HG03066 (cell line): ENCODE measurements at regions not wholly inside any gene's neighbourhood (a gene's known extent, or its start where the extent isn't known, plus 50 kb on each side); places are given as distances from the start of the nearest gene placed in this dataset.
"Not testable (repeated sequence)": the region's sequence is repeated elsewhere in the genome, so short reads cannot be mapped to it uniquely, and the experiment has no call there.

ENCODE experiments used
- ATAC-seq: cut with Tn5 transposase; IDR thresholded peaks from one replicate; pipeline ENCODE4 v1.9.1; 2021; ENCODE audit warnings: low read depth; ENCODE audit not compliant: unreplicated experiment

DNA sequence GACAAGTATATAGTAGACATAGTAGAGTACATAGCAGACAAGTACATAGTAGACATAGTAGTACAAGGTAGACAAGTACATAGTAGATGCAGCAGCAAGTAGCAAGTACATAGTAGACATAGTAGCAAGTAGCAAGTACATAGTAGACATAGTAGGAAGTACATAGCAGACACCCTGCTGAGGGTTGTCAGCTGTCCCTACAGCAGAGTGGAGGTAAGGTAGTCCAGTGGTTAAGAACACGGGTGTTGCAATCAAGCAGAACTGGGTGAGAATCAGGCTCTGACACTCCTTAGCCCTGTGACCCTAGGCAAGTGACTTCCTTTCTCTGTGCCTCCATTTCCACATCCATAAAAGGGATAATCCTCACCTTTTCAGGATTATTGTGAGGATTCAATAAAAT lies 94.7 kb downstream of the NOG start:
- ATAC-seq: no peak

DNA sequence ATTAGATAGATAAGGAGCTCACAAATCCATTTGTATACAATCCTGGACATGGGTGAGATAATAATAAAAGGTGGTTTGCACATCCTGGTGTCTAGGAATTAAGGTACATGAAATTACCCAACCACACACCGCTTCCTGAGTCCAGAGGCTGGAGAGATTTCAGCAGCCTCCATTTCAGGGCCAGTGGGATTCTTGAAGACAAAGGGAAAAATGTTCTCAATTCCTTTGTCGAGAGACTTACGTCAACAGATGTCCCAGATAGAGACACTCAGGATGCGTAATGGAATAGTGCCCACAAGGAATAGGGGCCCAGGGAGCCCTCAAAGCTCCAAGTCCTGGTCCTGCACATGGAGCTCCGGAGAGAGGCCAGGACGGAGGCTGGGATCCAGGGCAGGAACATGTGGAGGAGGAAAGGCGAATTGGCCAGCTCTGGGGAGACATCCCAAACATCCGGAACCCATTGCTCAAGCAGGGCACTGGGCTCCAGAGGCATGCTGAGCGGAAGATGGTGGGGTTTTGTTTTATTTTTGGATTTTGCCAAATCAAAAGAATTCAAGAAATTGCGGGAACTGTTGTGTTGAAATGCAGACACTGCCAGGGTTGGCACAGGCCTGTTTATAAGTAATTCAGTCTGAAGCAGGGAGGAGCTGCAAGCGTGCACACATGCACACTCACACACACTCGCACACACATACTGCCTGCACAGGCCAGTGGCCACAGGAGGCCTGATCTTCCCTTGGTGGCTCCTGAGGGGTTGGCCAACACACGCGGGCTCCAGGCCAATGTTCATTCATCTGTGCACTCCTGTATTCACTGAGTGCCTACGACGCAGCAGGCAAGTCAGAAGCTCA lies 97.2 kb downstream of the NOG start:
- ATAC-seq: no peak

DNA sequence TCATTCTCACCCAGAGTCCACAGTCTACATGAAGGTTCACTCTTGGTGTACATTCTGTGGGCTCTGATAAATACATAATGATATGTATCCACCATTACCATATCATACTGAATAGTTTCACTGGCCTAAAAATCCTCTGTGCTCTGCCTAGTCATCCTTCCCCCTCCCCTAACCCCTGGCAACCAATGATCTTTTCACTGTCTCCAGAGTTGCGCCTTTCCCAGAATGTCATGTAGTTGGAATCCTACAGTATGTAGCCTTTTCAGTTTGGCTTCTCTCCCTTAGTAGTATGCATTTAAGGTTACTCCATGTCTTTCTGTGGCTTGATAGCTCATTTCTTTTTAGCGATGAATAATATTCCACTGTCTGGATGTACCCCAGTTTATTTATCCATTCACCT lies 101.3 kb downstream of the NOG start:
- ATAC-seq: no peak

DNA sequence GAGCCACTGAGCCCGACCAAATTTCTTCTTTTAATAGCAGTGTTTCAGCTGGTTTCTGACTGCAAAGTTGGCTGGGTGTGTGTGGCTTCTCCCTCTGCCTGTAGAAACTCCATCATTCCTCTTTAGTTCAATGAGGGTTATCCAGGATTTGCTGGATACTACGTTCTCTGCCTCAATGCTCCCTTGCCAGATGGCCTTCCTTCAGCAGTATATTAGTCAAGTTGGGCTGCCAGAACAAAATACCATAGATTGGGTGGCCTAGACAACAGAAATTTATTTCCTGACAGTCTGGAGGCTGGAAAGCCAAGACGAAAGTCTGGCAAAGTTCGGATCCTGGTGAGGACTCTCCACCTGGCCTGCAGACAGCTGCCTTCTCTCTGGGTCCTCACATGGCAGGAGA lies 103.7 kb downstream of the NOG start:
- ATAC-seq: no peak

DNA sequence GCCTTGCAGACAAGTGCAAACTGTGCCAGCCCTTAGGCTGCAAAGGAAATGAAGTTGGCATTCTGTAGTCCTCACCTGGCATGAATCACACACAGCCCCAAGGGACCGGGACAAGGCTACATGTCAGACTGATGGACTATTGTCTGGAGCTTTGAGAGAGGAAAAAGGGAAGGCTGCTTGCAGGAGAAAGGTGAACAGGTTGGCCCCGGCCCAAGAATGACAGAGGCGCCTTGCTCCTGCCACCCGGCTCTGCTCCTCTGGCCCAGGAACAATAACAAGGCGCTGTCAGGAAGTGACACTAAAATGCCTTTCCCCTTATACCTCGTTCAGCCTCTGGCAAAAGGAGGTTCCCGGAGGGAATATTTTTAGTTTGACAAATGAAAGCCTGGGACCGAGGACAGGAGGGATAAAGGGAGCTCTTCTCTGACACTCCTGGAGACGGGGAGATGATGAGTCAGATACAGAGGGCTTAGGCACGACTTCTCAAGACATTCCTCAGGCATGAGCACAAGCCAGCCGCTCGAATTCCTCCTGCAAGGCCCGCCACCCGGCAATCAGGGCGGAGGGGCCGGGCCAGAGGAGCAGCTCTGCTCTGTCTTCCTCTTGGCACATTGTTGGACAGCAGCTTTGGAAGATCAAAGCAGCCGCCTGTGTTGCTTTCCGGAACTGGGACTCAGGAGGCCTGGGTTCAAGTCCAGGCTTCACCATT lies 105.8 kb downstream of the NOG start:
- ATAC-seq: no peak

DNA sequence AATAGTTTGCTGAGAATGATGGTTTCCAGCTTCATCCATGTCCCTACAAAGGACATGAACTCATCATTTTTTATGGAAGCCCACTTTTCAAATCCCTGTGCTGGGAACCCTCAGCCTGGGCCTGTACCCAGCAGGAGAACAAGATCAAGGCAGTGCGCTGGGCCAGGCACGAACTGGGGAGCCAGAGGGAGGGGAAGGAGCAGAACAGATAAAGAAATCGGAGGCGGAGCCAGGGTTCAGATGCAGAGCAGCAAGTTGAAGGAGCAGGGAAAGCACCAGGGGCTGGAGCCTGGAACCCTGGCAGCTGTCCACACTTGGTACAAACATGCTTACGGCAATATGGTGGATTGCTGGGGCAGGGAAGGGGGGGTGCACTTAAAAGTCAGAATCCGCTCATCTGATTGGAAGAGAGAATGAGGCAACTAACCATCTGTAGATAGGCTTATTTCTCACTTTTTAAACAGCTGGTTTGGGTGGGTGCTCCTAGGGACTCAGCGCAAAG lies 107.5 kb downstream of the NOG start:
- ATAC-seq: no peak

DNA sequence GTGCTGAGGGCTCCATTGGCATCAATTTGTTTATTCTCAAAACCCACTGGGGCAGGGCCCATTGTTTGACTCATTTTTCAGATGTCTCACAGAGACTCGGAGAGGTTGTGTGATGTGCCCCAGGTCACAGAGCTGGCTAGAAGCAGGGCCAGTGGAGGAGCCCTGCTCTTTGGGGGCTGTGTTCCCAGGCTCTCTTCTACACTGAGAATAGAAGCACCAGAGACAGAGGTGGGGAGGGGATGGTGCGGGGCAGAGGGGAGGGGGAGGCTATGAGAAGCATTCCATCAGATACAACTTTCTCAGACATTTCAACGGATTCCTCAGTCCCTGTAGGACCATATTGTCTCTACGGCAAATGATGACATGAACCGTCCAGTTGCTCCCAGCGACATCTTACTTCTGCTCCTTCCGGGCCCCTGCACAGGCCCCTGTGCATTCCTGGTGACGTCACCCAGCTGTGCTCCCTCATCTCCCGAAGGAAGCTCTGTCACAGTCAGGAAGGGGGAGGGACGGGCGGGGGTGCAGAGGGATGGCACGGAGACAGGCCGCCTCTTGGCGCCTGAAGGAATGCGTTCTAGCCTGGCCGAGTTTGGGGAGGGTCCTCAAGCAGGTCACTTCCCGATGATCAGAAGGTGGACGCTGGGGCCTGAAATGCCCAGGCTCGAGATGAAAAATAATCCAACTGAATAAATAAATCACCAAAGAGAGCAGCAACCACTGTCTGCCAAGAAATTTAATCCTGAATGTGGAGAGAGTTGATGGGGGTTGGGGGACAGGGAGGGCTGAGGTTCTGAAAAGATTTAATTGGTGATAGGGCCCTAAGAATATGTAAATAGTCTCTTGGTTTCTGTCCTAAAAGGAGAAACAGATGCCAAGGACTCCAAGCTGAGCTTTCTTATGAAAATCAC lies 114.1 kb downstream of the NOG start:
- ATAC-seq: no peak

DNA sequence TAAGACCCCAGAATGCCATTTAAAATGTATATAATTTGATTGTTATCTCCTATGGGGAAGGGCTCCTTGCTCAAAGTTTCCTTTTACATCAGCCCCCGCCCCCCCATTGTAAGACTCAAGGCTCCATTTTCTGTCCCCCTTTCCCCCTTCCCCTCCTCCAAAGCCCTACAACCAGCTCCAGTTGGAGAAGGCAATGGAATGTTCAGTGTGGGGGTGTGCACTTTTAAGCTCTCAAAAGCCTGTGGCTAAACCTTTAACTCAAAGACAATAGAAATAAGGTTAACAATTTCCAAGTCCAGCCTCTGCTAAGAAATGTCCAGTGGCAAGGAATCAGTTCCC lies 114.7 kb downstream of the NOG start:
- no peak for ATAC-seq

DNA sequence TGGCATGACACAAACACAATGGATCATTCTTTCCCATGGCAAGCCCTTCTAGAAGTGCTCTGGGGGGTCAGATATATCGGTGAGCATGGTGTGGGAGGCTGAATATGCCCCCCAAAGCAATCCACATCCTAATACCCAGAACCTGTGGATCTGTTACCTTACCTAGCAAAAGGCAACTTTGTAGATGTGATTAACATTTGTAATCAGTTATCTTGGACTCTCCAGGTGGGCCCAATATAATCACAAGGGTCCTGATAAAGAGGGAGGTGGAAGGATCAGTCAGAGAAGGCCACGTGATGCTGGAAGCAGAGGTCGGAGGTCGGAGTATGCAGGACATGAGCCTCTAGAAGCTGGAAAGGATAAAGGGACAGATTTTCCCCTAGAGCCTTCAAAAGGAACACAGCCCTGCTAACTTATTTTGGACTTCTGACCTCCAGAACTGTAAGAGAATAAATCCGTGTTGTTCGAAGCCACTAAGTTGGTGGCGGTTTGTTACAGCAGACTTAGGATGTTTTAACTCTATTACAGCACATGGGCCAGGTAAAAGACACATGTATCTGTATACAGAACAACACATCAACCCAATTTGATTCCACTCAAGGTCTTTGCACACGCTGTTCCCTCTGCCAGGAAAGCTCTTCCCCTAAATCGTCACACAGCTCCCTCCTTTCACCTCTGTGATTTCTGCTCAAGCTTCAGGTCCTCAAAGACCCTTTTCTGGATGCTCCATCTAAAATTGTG lies 115.3 kb downstream of the NOG start:
- ATAC-seq: no peak

DNA sequence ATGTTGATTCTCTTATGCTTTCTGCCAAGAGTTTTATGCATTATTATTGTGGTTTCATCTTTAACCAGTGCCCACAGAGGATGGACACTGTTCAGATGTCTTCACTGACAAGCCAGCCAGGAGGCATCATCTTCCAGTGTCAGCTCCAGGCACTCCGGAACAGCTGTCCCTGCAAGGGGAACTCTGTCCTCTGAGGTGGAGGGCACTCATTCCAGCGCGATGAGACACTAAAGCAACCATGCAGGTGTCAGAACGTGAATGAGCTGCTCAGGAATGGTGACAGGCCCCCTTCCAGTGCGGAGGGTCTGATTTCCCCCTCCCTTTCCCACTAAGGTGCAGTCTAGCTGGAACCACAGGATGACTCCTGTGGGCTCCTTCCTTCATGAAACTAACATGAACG lies 117.5 kb downstream of the NOG start:
- ATAC-seq: no peak

DNA sequence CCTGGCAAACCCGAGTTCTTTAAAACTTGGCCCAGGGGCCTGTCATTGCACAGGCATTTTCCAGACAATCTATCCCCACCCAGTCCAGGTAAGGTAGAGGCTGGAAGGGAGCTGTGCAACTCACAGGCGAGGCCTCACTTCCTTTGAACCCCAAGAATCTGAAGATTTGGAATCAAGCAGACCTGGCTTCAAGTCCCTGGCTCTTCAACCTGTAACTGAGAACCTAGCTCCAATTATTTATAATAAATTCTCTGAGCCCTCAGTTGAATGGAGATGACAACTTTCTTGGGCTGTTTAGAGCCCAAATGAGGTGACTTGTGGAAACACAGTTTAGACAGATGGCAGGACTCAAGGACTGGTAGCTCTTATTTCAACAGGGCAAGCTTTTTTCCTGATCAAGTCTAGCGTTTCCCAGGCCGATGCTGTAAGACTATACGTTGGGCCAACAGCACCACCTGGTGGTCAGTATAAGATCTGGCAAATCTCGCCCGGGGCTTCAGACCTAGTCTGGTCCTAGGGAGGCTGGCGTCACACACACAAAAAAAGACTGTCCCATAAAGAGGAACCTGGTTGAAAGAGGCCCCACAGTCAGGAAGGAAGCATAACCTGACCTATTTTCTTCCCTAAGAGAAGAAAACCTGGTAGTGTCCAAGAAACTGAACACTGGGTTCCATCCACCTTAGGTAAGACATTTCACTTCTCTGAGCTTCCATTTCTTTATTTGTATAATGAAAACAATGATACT lies 117.9 kb downstream of the C17orf67 start:
- peak; percentile 84 for ATAC-seq

DNA sequence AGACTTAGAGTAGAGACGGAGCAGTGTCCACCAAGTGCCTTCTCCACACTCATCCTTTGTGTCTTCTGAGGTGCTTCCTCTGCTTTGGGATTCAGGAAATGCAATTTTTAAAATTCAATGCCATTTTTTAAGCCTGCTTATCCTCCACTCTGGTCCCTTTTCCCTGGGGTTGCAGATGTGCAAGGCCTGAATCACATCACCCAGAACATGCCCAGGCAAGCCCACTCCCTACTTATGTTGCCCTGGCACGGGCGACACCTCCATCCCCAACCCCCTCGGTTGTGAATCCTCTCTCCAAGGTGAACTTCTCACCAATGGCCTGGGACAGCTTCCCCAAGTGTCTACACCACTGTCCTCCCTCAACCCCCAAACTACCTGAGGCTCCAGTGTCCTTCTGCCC lies 116.2 kb downstream of the C17orf67 start:
- ATAC-seq: no peak

DNA sequence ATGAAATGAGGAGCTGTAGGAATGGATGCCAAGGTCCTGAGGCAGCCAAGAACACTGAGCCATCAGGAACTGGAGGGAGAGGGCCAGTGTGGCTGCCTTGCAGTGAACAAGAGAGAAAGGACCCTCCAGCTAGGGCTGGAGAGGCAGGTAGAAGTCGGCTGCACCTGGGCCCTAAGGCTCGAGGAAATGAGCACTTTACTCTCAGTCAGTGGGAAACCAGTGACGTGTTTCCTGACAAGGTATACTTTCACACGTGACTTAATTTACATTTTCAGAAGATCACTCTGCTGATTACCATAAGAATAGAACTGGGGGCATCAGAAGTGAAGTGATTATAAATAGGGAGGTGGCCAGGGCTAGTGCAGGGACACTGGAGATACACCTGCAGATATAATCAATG lies 115.2 kb downstream of the C17orf67 start:
- ATAC-seq: no peak

DNA sequence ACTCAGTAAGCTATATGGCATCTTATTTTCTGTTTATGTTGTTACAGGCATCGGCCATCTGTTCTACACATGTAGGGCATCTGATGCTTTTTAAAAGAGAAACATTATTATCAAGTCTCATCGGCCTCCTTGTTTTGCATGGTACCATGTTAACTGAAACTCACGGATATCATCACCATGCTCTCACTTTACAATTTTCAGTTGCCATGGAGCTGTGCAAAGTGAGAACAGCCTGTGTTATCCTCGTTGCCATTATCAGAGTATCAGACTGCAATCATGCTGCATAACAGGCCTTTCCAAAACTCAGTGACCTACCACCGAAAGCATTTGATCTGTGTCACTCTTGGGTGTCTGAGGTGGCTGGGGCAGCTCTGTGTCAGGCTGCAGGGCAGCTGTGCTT lies 110.3 kb downstream of the C17orf67 start:
- no peak for ATAC-seq

DNA sequence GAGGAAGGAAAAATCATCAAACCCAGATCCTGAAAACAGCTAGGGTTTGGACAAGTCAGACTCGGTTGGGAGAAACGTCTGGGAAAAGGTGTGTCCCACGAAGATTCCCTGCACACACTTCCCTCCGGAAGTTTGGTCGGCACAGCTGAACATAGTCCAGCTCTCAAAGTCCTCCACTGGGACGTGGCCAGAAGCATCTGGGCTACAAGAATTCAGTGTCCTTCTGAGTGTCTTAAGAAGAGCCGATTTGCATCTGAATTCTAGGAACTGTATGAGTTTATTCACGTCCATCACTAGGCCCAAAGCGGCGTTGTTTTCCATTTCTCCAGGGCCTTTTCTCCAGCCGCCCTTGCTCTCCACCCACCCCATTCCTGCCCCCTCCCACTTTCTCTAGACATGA lies 109.1 kb downstream of the C17orf67 start:
- ATAC-seq: no peak

DNA sequence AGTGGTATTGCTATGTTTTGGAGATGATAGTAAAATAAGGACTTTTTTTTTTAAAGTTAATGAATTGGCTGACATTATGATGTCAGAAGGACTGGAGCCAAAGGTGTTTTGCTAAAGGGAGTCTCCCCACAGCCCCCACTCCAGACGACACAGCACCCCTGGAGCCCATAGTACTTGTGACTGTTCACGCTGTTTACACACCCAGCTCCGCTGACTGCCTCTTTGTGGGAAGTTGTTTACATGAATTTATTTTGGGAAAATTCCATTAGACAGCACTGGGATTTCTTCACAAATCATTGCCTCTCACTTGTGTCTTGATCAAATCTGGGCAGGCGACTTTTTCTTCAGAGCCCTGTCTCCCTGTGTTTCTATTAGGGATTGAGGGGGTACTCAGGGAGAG lies 108.6 kb downstream of the C17orf67 start:
- no peak for ATAC-seq

DNA sequence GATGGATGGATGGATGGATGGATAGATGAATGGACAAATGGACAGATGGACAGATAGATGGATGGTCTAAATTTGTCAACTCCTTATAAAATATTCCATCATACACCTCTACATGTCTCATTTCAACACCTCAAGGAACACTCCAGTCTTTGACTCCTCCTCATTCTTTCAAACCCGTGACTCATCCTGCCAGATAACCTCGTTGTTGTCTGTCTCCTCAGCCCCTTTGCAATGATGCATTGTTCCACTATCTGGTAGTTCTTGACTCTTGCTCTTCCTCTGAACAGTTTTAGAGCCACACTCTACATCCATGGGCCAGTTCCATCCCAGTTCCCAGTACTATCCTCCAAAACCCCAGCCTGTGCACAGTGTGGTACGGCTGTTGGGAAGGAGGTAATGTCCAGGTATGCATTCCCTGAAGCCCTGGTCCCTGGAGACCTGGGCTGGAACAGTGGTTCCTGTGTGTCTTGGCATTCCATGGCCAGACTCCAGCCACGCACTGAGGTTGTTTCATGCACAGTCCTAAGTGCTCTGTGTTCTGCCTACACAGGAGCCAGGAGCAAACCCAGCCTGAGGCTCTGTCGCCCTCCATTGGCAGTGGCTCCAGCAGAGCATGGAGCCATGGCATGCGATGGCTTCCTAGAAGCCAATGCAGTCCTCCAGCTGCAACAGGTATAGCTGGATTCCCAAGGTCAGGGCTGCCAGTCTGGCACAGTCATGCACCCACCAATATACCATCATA lies 105.7 kb downstream of the C17orf67 start:
- ATAC-seq: no peak

DNA sequence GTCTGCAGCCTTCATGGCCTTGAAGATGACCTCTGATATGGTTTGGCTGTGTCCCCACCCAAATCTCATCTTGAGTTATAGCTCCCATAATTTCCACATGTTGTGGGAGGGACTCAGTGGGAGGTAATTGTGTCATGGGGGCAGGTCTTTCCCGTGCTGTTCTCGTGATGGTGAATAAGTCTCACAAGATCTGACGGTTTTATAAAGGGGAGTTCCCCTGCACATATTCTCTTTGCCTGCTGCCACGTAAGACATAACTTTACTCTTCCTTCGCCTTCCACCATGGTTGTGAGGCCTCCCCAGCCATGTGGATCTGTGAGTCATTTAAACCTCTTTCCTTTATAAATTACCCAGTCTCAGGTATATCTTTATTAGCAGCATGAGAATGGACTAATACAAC lies 102.6 kb downstream of the C17orf67 start:
- ATAC-seq: not testable (repeated sequence)

DNA sequence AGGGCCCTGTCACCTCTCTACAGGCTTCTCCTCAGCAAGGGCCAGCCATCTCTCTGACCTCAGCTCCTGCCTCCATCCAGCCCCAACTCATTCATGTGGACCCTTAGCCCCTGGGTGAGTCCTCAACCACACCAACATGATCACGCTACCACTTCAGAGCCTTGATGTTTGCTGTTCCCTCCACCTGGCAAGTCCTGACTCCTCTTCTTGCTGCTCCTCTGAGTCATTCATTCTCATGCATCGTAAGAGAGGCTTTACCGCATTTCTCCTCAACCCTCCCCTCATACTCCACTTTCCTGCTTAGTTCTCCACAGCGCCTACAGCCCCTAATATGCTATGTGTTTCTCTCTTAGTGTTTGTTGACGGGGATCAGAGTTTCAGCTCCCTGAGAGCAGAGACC lies 99.9 kb downstream of the C17orf67 start:
- ATAC-seq: no peak
